Trophoblast cell (in vitro differentiated cells and primary cell): ENCODE measurements at regions not wholly inside any gene's neighbourhood (a gene's known extent, or its start where the extent isn't known, plus 50 kb on each side); places are given as distances from the start of the nearest gene placed in this dataset.

Source experiments
- DNase-seq, 2 donors: peaks; one replicate each; pipeline ENCODE4 v3.0.0-alpha.2; 2016
- H2AFZ ChIP-seq: 2 replicates; pipeline ENCODE4 v1.6.1; 2013; ENCODE audit warnings: low read length, moderate library complexity, mild to moderate bottlenecking; ENCODE audit not compliant: insufficient read depth, poor library complexity
- H2AK5ac ChIP-seq: 2 replicates; pipeline ENCODE4 v1.6.1; 2013; ENCODE audit warnings: mild to moderate bottlenecking, low read length
- H2BK120ac ChIP-seq: 2 replicates; pipeline ENCODE4 v1.6.1; 2013; ENCODE audit warnings: low read length, mild to moderate bottlenecking, moderate library complexity; ENCODE audit not compliant: insufficient read depth, poor library complexity
- H2BK12ac ChIP-seq: 2 replicates; pipeline ENCODE4 v1.6.1; 2013; ENCODE audit warnings: mild to moderate bottlenecking, low read length, moderate library complexity
- H2BK5ac ChIP-seq: 2 replicates; pipeline ENCODE4 v1.6.1; 2013; ENCODE audit warnings: low read length, low read depth, moderate library complexity, mild to moderate bottlenecking; ENCODE audit not compliant: poor library complexity
- H3K14ac ChIP-seq: 2 replicates; pipeline ENCODE4 v1.6.1; 2013; ENCODE audit warnings: mild to moderate bottlenecking, low read length
- H3K18ac ChIP-seq: 2 replicates; pipeline ENCODE4 v1.6.1; 2013; ENCODE audit warnings: mild to moderate bottlenecking, low read length
- H3K23ac ChIP-seq: 2 replicates; pipeline ENCODE4 v1.6.1; 2013; ENCODE audit warnings: low read length
- H3K27ac ChIP-seq: 2 replicates; pipeline ENCODE4 v1.5.1; 2013; ENCODE audit warnings: low read depth, mild to moderate bottlenecking, inconsistent platforms, low read length, moderate library complexity
- H3K27me3 ChIP-seq: 2 replicates; pipeline ENCODE4 v1.6.1; 2013; ENCODE audit warnings: inconsistent platforms, mild to moderate bottlenecking, low read length, moderate library complexity; ENCODE audit not compliant: insufficient read depth
- H3K36me3 ChIP-seq, 2 experiments: 1 replicate in 1 of 2; 2 replicates in 1 of 2; pipeline ENCODE4 v1.6.1; 2013; ENCODE audit warnings: low read length in 2 of 2, mild to moderate bottlenecking in 2 of 2, moderate library complexity in 1 of 2; ENCODE audit not compliant: insufficient read depth in 2 of 2, control insufficient read depth in 1 of 2
- H3K4ac ChIP-seq: 2 replicates; pipeline ENCODE4 v1.6.1; 2013; ENCODE audit warnings: low read depth, mild to moderate bottlenecking, low read length, moderate library complexity
- H3K4me1 ChIP-seq, 2 experiments: 1 replicate in 1 of 2; 2 replicates in 1 of 2; pipeline ENCODE4 v1.6.1; 2013; ENCODE audit warnings: low read length in 2 of 2, mild to moderate bottlenecking in 2 of 2, moderate library complexity in 1 of 2; ENCODE audit not compliant: insufficient read depth in 2 of 2, control insufficient read depth in 1 of 2
- H3K4me2 ChIP-seq: 2 replicates; pipeline ENCODE4 v1.6.1; 2013; ENCODE audit warnings: inconsistent platforms, mild to moderate bottlenecking, low read length, moderate library complexity
- H3K4me3 ChIP-seq: 2 replicates; pipeline ENCODE4 v1.5.1; 2013; ENCODE audit warnings: mild to moderate bottlenecking, low read depth, low read length, inconsistent platforms
- H3K79me1 ChIP-seq: one replicate; pipeline ENCODE4 v1.6.1; 2013; ENCODE audit warnings: low read length
- H3K79me2 ChIP-seq: 2 replicates; pipeline ENCODE4 v1.6.1; 2013; ENCODE audit warnings: low read length, mild to moderate bottlenecking; ENCODE audit not compliant: control insufficient read depth, insufficient read depth, poor library complexity
- H3K9ac ChIP-seq: 2 replicates; pipeline ENCODE4 v1.6.1; 2013; ENCODE audit warnings: mild to moderate bottlenecking, low read length
- H3K9me3 ChIP-seq: 2 replicates; pipeline ENCODE4 v1.6.1; 2013; ENCODE audit warnings: low read depth, mild to moderate bottlenecking, control low read depth, inconsistent platforms, low read length; ENCODE audit not compliant: insufficient read depth
- H4K12ac ChIP-seq: 2 replicates; pipeline ENCODE4 v1.6.1; 2013; ENCODE audit warnings: low read depth, mild to moderate bottlenecking, low read length, moderate library complexity
- H4K8ac ChIP-seq: 2 replicates; pipeline ENCODE4 v1.6.1; 2013; ENCODE audit warnings: low read depth, mild to moderate bottlenecking, low read length, moderate library complexity
- H4K91ac ChIP-seq: one replicate; pipeline ENCODE4 v1.6.1; 2013; ENCODE audit warnings: low read depth, mild to moderate bottlenecking, low read length, moderate library complexity
- WGBS: extraction: QIAGEN DNeasy Blood & Tissue Kit; methylation state at CpG from one replicate; pipeline ENCODE4 v1.1.7; 2013; ENCODE audit warnings: missing lambda C conversion rate; ENCODE audit not compliant: insufficient read length, insufficient coverage; ENCODE audit errors: extremely low coverage; 5-methylcytosine and 5-hydroxymethylcytosine counted together

DNA sequence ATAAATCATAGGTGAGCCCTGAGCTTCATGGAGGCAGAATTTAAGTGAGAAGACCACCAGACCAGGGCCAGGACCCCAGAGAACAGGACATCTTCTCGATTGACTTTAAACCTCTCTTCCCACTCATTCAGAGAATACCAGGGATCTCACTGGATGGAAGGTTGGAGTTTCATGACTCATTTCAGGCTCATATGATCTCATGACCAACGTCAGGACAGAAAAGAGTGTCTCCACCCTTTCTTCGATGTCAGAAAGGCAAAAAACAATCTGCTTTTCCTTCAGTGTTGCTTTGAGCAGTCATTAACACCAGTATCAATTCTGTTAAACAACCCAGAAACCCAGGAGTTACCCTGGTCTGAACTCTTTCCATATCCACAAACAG, 361.0 kb downstream of the KLF12 start:
- no CpG with 5 or more reads among the region's 3 CpGs for WGBS

DNA sequence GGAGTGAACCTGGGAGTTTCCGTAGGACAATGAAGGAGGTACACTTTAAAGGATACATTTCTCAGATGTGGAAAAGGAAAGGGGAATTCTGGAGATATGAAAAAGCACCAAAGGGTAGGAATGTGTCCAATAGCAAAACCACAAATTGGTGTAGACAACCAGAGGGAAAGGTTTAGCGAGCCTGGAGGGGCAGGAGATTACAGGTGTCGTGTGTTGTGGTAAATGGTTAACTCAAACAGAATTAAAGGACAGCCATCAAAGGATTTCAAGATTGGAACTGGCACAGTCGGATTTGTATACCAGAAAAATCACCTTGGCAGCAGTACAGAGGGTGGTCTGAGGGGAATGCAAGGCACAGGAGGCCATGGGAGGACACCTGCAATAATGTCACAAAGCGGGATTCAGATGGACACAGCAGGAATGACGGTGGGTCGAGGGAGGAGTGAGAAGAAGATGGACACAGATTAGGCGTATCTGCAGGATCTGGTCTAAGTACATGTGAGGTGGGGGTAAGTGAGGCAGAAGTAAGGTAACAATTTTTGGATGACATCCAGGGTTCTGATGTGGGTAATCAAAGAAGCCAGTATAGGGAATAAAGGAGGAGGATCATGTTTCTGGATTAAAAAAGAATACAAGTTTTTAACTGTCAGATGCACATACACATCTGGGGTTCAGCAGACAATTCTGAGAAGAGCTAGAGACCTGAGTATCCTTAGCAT, 361.6 kb downstream of the KLF12 start:
- no peak overlapping the region for H3K27ac ChIP-seq
- no peaks in the 10 kb centered on the region for H3K9me3 ChIP-seq
- no peak overlapping the region for H2BK120ac ChIP-seq
- no peak overlapping the region for H2AK5ac ChIP-seq
- no peaks in the 10 kb centered on the region for H3K4me1 ChIP-seq
- WGBS, result no CpG with 5 or more reads among the region's 8 CpGs
- H4K12ac ChIP-seq, result no peak overlapping the region
- H3K36me3 ChIP-seq, result no peaks in the 10 kb centered on the region
- no peak overlapping the region for H3K4ac ChIP-seq
- no peak overlapping the region for H4K91ac ChIP-seq
- H3K4me3 ChIP-seq, result no peak overlapping the region
- H2AFZ ChIP-seq, result no peak overlapping the region
- H3K18ac ChIP-seq, result no peak overlapping the region
- H2BK12ac ChIP-seq, result no peak overlapping the region
- no peak overlapping the region for H3K9ac ChIP-seq
- H3K23ac ChIP-seq, result no peak overlapping the region
- DNase-seq, result no peak
- H3K27me3 ChIP-seq, result no peaks in the 10 kb centered on the region
- no peak overlapping the region for H2BK5ac ChIP-seq
- no peak overlapping the region for H4K8ac ChIP-seq
- no peak overlapping the region for H3K4me2 ChIP-seq
- H3K14ac ChIP-seq, result no peak overlapping the region
- no peaks in the 10 kb centered on the region for H3K79me2 ChIP-seq
- no peaks in the 10 kb centered on the region for H3K79me1 ChIP-seq

More for the DNA sequence above, 361.0 kb downstream of the KLF12 start:
- no peak for DNase-seq
- H4K12ac ChIP-seq, result no peak overlapping the region
- no peak overlapping the region for H2AFZ ChIP-seq
- H2AK5ac ChIP-seq, result no peak overlapping the region
- H3K27me3 ChIP-seq, result no peaks in the 10 kb centered on the region
- no peak overlapping the region for H3K4ac ChIP-seq
- no peaks in the 10 kb centered on the region for H3K4me1 ChIP-seq
- H3K4me3 ChIP-seq, result no peak overlapping the region
- H3K18ac ChIP-seq, result no peak overlapping the region
- H3K79me2 ChIP-seq, result no peaks in the 10 kb centered on the region
- H3K36me3 ChIP-seq, result no peaks in the 10 kb centered on the region
- no peak overlapping the region for H3K14ac ChIP-seq
- no peak overlapping the region for H3K27ac ChIP-seq
- no peak overlapping the region for H2BK12ac ChIP-seq
- no peak overlapping the region for H3K23ac ChIP-seq
- H3K9ac ChIP-seq, result no peak overlapping the region
- H3K4me2 ChIP-seq, result no peak overlapping the region
- H4K8ac ChIP-seq, result no peak overlapping the region
- H4K91ac ChIP-seq, result no peak overlapping the region
- H3K9me3 ChIP-seq, result no peaks in the 10 kb centered on the region
- H3K79me1 ChIP-seq, result no peaks in the 10 kb centered on the region
- no peak overlapping the region for H2BK120ac ChIP-seq
- H2BK5ac ChIP-seq, result no peak overlapping the region

GRCh38 chr13:73767747-73768315, 366.4 kb downstream of the KLF12 start:
- Histone ChIP-seq H2AFZ (no peak overlapping the region), H3K79me1 (no peaks in the 10 kb centered on the region), H3K9ac (no peak overlapping the region), H3K23ac (no peak overlapping the region), H4K8ac (no peak overlapping the region), H4K91ac (no peak overlapping the region), H2BK5ac (no peak overlapping the region), H2BK120ac (no peak overlapping the region), H3K79me2 (no peaks in the 10 kb centered on the region), H2BK12ac (no peak overlapping the region), H3K27me3 (no peaks in the 10 kb centered on the region), H3K36me3 (no peaks in the 10 kb centered on the region), H3K4me1 (no peaks in the 10 kb centered on the region), H3K4me3 (no peak overlapping the region), H4K12ac (no peak overlapping the region), H3K14ac (no peak overlapping the region), H3K4ac (no peak overlapping the region), H3K27ac (no peak overlapping the region), H3K18ac (no peak overlapping the region), H3K4me2 (no peak overlapping the region), H2AK5ac (no peak overlapping the region), H3K9me3 (no peaks in the 10 kb centered on the region)
- WGBS, result no CpG with 5 or more reads among the region's 4 CpGs
- peak in 1 of 2 donors; percentile 43 for DNase-seq

DNA sequence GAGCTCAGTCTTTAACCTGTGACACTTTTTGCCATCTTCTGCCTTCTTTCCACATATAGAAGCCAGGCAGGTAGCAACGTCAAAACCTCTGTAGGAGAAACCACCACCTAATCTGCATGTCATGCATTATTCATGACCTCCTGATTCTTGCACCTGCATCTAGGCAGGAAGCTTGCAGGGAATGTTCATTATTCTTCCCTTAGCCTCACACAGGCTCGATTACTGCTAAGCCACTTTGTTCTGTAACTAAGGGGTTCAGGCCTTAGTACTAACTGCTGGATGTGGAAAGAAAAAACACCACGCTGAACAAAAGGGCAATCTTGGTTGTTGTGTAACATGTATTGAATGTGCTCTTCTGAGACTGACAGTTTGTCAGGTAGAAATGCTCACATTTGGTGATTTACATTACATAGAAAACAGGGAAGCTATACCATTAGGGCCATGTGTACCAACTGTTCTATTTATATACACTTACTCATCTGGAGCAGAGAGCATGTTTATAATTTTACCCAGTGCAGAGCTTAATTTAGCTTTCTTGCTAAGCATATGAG, 366.9 kb downstream of the KLF12 start:
- no peak overlapping the region for H3K9ac ChIP-seq
- H3K14ac ChIP-seq, result no peak overlapping the region
- no peaks in the 10 kb centered on the region for H3K79me2 ChIP-seq
- H3K9me3 ChIP-seq, result no peaks in the 10 kb centered on the region
- no peak overlapping the region for H2AK5ac ChIP-seq
- H3K4ac ChIP-seq, result no peak overlapping the region
- H3K36me3 ChIP-seq, result no peaks in the 10 kb centered on the region
- no CpG with 5 or more reads among the region's 3 CpGs for WGBS
- no peak overlapping the region for H3K4me2 ChIP-seq
- no peak overlapping the region for H3K18ac ChIP-seq
- H3K23ac ChIP-seq, result no peak overlapping the region
- no peak overlapping the region for H4K12ac ChIP-seq
- no peak for DNase-seq
- H2BK5ac ChIP-seq, result no peak overlapping the region
- H3K27me3 ChIP-seq, result no peaks in the 10 kb centered on the region
- no peak overlapping the region for H3K27ac ChIP-seq
- no peaks in the 10 kb centered on the region for H3K4me1 ChIP-seq
- H4K8ac ChIP-seq, result no peak overlapping the region
- H3K79me1 ChIP-seq, result no peaks in the 10 kb centered on the region
- no peak overlapping the region for H3K4me3 ChIP-seq
- no peak overlapping the region for H2AFZ ChIP-seq
- no peak overlapping the region for H4K91ac ChIP-seq
- H2BK12ac ChIP-seq, result no peak overlapping the region
- no peak overlapping the region for H2BK120ac ChIP-seq
